HG02642 (cell line): ENCODE measurements at regions not wholly inside any gene's neighbourhood (a gene's known extent, or its start where the extent isn't known, plus 50 kb on each side); places are given as distances from the start of the nearest gene placed in this dataset.

Experiments used
- ATAC-seq: cut with Tn5 transposase; IDR thresholded peaks from one replicate; pipeline ENCODE4 v1.9.1; 2021; ENCODE audit warnings: mild to moderate bottlenecking; ENCODE audit not compliant: unreplicated experiment, poor library complexity

GRCh38 chr1:239675735-239676134 is 289.4 kb downstream of the CHRM3 start:
- ATAC-seq: no peak

- ATAC-seq: no peak
Measured at GRCh38 chr1:239676522-239677273, 290.3 kb downstream of the CHRM3 start.

GRCh38 chr1:239677362-239677761 is 291.0 kb downstream of the CHRM3 start:
- no peak for ATAC-seq

GRCh38 chr1:239678181-239678580 is 291.8 kb downstream of the CHRM3 start:
- ATAC-seq: no peak

- ATAC-seq: no peak
Measured at GRCh38 chr1:239682046-239682445, 295.7 kb downstream of the CHRM3 start.

GRCh38 chr1:239682960-239683359 is 296.6 kb downstream of the CHRM3 start:
- ATAC-seq: no peak

- ATAC-seq: no peak
Measured at GRCh38 chr1:239686386-239686785, 300.0 kb downstream of the CHRM3 start.

- no peak for ATAC-seq
Measured at GRCh38 chr1:239696317-239696716, 309.9 kb downstream of the CHRM3 start.

- no peak for ATAC-seq
Measured at GRCh38 chr1:239700667-239701066, 314.3 kb downstream of the CHRM3 start.

GRCh38 chr1:239703075-239703474 is 316.7 kb downstream of the CHRM3 start:
- no peak for ATAC-seq

- ATAC-seq: no peak
Measured at GRCh38 chr1:239706245-239706892, 320.0 kb downstream of the CHRM3 start.

GRCh38 chr1:239707615-239708014 is 321.2 kb downstream of the CHRM3 start:
- ATAC-seq: no peak

GRCh38 chr1:239708622-239709021 is 322.3 kb downstream of the CHRM3 start:
- ATAC-seq: no peak

GRCh38 chr1:239711768-239712167 is 325.4 kb downstream of the CHRM3 start:
- no peak for ATAC-seq

- no peak for ATAC-seq
Measured at GRCh38 chr1:239717097-239717917, 330.9 kb downstream of the CHRM3 start.

- ATAC-seq: no peak
Measured at GRCh38 chr1:239717918-239718184, 331.5 kb downstream of the CHRM3 start.

GRCh38 chr1:239718571-239718970 is 332.2 kb downstream of the CHRM3 start:
- no peak for ATAC-seq

- ATAC-seq: no peak
Measured at GRCh38 chr1:239718997-239719628, 332.7 kb downstream of the CHRM3 start.

GRCh38 chr1:239719642-239720258 is 333.4 kb downstream of the CHRM3 start:
- no peak for ATAC-seq

GRCh38 chr1:239722035-239722434 is 335.7 kb downstream of the CHRM3 start:
- ATAC-seq: no peak
